NCI-H1105 (cell line): ENCODE measurements at regions not wholly inside any gene's neighbourhood (a gene's known extent, or its start where the extent isn't known, plus 50 kb on each side); places are given as distances from the start of the nearest gene placed in this dataset.
"Not testable (repeated sequence)": the region's sequence is repeated elsewhere in the genome, so short reads cannot be mapped to it uniquely, and the experiment has no call there.

Source experiments
- DNase-seq: peaks from one replicate; lab custom pipeline; 2025; lab: John Stamatoyannopoulos, UW

- DNase-seq: not testable (repeated sequence)
Observed at GRCh38 chr20:30899370-30900079, 357.9 kb upstream of the DEFB115 start.

- not testable (repeated sequence) for DNase-seq
Observed at GRCh38 chr20:30900080-30900719, 357.3 kb upstream of the DEFB115 start.

- not testable (repeated sequence) for DNase-seq
Observed at GRCh38 chr20:30905231-30905630, 352.2 kb upstream of the DEFB115 start.

- no peak for DNase-seq
Observed at GRCh38 chr20:30910937-30911725, 346.3 kb upstream of the DEFB115 start.

GRCh38 chr20:30911832-30912660, 345.4 kb upstream of the DEFB115 start:
- DNase-seq: peak; percentile 43

- DNase-seq: not testable (repeated sequence)
Observed at GRCh38 chr20:30912661-30913026, 344.8 kb upstream of the DEFB115 start.

GRCh38 chr20:30916404-30916803, 341.1 kb upstream of the DEFB115 start:
- DNase-seq: not testable (repeated sequence)

GRCh38 chr20:30919514-30920188, 337.8 kb upstream of the DEFB115 start:
- no peak for DNase-seq

- no peak for DNase-seq
Observed at GRCh38 chr20:30921286-30922071, 336.0 kb upstream of the DEFB115 start.

- no peak for DNase-seq
Observed at GRCh38 chr20:30922129-30922528, 335.3 kb upstream of the DEFB115 start.

GRCh38 chr20:30937790-30938189, 319.7 kb upstream of the DEFB115 start:
- DNase-seq: no peak

- no peak for DNase-seq
Observed at GRCh38 chr20:30949761-30950160, 307.7 kb upstream of the DEFB115 start.

GRCh38 chr20:30951088-30951487, 306.4 kb upstream of the DEFB115 start:
- not testable (repeated sequence) for DNase-seq

- DNase-seq: not testable (repeated sequence)
Observed at GRCh38 chr20:30956649-30957048, 300.8 kb upstream of the DEFB115 start.

GRCh38 chr20:30959208-30959607, 298.3 kb upstream of the DEFB115 start:
- DNase-seq: not testable (repeated sequence)

GRCh38 chr20:30963591-30963990, 293.9 kb upstream of the DEFB115 start:
- no peak for DNase-seq

- not testable (repeated sequence) for DNase-seq
Observed at GRCh38 chr20:30975859-30976258, 281.6 kb upstream of the DEFB115 start.

- no peak for DNase-seq
Observed at GRCh38 chr20:30985386-30985785, 272.1 kb upstream of the DEFB115 start.
